ENCODE measurements at regions not wholly inside any gene's neighbourhood (a gene's known extent, or its start where the extent isn't known, plus 50 kb on each side); places are given as distances from the start of the nearest gene placed in this dataset.

DNA sequence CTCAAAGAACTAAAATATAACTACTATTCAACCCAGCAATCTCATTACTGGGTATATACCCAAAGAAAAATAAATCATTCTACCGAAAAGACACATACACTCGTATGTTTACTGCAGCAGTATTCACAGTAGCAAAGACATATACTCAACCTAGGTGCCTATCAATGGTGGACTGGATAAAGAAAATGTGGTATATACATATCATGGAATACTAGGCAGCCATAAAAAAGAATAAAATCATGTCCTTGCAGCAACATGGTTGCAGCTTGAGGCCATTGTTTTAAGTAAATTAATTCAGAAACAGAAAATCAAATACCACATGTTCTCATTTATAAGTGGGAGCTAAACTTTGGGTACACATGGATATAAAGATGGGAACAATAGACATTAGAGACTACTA, 266.2 kb upstream of the POU3F1 start:
- in situ Hi-C loops (cut with HindIII; ENCODE audit: low sequenced_read_pairs), result no loop called here

DNA sequence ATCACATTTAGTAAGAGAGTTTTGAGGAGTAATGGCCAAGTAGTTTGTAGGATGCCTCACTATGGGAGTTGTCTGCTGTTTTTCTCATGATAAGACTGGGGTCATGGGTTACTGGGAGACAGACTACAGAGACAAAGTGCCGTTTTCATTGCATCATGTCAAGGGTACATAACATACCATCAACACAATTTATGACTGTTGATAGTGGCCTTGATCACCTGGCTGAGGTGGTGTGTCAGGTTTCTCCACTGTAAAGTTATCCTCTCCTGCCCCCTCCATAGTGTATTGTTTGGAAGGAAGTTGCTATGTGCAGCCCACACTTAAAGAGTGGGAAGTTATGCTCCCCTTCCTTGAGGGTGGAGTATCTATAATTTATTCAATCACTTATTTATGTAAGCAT, 263.5 kb upstream of the POU3F1 start:
- in situ Hi-C loops (cut with HindIII; ENCODE audit: low sequenced_read_pairs), result no loop called here

DNA sequence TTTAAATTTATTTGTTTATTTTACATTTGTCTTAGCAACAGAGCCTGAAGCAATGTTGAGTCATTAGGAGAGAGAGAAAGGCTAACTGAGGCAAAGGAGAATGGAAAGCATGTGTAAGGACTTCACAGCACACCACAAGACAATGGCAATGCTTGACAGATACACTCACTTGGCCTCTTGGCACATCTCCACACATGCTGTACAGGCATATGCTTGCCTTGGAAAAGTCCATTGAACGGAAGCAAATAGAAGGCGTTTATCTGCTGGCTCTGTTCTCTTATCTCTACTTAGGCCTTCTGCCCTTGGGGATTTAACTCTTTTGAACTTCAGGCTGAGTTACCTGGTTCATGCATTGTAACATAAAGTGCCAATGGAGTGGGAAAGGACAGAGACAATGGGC, 262.2 kb upstream of the POU3F1 start:
- in situ Hi-C loops (cut with HindIII; ENCODE audit: low sequenced_read_pairs), result no loop called here

DNA sequence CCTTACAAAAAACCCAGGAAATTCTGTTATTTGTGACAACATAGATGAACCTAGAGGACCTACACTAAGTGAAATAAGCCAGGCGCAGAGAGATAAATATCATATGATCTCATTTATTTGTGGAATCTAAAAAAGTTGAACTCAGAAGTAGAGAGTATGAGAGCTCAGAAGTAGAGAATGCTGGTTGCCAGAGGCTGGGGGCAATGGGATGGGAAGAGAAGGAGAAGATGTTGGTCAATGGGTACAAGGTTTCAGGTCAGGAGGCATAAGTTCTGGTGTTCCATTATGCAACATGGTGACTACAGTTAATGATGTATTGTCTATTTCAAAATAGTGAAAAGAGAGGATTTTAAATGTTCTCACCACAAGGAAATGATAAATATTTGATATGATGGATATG, 259.1 kb upstream of the POU3F1 start:
- in situ Hi-C loops (cut with HindIII; ENCODE audit: low sequenced_read_pairs), result no loop called here

DNA sequence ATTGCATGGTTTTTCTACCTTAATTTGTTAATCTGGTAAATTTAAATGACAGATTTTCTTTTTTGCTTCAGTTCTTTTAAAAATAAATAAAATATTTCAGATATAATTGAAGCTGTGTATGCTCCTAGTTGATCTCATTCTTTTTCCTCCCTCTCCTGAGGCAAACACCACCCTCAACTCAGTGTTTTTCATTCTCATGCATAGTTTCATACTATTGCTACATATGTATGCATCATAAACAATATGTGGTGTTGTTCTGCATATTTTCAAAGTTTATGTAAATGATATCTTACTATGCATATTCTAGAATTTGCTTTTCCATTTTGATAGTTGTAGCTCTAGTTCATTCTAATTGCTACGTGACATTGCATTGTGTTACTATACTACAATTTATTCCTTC, 257.2 kb upstream of the POU3F1 start:
- in situ Hi-C loops (cut with HindIII; ENCODE audit: low sequenced_read_pairs), result no loop called here

DNA sequence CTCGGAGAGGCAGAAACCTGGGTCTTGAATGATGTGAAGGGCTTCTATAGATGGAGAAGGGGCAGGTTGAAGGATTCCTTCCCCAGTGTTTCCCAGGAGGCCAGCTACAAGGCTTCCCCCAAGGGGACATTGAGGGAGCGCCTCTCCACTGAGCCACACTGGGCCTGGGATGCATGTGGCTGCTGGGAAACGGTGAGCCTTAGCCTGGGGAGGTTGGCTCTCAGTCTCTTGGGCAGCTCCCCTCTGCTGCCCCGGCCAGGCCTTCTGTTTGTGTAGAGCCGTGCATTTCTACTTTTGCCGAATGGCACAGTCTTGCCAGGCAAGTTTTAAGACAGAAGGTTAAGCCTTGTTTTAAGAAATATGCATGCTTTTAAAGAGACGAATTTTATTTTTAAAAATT, 254.4 kb upstream of the POU3F1 start:
- in situ Hi-C loops (cut with HindIII; ENCODE audit: low sequenced_read_pairs), result no loop called here

DNA sequence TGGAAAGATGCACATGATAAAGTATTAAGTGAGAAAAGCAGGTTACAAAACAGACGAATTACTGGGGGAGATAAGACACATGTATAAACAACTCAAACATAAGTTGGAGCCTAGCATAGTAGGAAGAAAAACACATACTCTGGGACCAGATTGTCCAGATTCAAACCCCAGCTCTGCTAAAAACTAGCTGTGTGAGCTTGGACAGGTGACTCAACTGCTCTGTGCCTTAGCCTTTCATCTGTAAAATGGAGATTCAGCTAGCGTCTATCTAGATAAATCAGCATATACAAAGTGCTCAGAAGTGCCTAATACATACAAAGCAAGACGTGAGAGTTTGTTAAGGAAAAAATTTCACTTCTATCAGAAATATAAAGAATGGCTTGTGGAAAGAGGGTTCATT, 254.0 kb upstream of the POU3F1 start:
- in situ Hi-C loops (cut with HindIII; ENCODE audit: low sequenced_read_pairs), result no loop called here

DNA sequence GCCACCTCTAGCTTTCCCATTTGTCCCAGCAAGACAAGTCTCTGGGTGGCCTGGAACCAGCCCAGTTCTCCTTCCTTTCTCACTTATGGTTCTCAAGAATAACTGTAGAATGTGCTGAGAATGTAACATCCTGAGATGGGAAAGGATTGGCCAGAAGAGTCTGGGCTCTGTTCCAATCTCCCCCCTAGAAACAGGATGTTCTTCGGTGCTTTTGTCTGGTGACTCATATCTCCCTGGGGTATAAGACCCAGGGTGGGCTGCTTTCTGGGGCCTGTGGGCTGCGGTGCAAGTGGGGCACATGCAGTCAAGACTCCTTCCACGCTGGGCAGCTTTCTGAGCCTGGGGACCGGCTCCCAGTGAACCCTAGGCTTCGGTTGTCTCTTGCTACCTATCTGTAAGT, 251.2 kb upstream of the POU3F1 start:
- in situ Hi-C loops (cut with HindIII; ENCODE audit: low sequenced_read_pairs), result no loop called here

DNA sequence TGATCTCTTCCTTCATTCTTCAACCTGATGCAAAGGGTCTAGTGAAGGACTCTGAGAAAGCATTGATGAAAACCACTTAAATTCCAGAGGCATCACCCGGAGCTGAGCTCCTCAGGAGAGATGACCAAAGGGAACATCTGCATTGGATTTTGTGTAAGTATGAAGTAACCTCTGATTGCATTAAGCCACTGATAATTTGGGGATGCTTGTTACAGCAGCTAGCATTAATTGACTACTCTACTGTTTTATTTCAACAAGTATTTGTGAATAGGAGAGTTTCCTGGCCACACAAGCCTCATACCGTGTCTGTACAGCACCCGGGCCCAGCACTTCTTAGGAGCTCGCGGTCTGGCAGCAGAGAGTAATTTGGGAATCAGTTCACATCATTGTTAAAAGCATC, 250.7 kb upstream of the POU3F1 start:
- in situ Hi-C loops (cut with HindIII; ENCODE audit: low sequenced_read_pairs), result no loop called here

DNA sequence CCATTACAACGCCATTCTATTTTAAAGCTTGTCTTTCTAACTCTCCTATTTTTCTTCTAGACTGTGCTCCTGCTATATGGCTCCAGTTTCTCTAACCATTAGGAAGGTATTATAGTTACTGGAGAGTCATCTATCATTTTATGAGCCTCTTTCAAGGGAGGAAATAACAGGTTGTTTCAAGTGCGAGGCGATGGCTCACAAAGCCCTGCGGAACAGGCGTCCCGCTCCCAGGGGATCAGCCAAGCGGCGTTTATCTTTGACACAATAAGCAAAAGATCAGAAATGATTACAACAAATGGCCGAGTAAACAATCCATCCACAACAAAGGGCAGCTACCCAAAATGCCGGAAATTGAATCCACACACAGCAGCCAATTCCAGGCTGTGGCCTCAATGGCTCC, 249.5 kb upstream of the POU3F1 start:
- in situ Hi-C loops (cut with HindIII; ENCODE audit: low sequenced_read_pairs), result no loop called here

DNA sequence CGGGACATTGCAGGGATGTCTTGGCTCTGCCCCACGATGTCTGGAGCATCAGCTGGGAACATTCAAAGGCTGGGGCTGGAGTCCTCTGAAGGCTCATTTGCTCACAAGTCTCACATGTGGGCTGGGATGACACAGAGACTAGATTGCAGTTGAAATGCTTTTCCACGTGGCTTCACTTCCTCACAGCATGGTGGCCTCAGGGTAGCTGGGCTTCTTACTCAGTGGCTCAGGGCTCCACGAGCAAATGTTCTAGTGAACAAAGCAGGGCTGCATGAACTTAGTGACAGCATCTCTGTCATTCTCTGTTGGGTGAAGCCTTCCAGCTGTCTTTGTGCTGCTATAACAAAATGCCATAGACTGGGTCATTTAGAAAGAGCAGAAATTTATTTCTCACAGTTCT, 247.0 kb upstream of the POU3F1 start:
- in situ Hi-C loops (cut with HindIII; ENCODE audit: low sequenced_read_pairs), result no loop called here

DNA sequence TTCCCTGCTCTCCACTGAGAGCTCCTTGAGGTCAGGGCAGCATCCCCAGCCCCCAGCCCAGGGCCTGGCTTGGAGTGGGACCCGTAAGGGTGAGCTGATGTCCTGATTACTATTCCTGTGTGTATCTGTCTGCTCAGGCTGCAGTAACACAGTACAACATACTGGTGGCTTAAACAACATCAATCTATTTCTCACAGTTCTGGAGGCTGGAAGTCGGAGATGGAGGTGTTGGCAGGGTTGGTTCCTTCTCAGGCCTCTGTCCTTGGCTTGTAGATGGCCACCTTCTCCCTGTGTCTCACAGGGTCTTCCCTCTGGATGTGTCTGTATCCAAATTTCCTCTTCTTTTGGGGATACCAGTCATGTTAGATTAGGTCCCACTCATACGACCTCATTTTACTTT, 246.4 kb upstream of the POU3F1 start:
- in situ Hi-C loops (cut with HindIII; ENCODE audit: low sequenced_read_pairs), result no loop called here

DNA sequence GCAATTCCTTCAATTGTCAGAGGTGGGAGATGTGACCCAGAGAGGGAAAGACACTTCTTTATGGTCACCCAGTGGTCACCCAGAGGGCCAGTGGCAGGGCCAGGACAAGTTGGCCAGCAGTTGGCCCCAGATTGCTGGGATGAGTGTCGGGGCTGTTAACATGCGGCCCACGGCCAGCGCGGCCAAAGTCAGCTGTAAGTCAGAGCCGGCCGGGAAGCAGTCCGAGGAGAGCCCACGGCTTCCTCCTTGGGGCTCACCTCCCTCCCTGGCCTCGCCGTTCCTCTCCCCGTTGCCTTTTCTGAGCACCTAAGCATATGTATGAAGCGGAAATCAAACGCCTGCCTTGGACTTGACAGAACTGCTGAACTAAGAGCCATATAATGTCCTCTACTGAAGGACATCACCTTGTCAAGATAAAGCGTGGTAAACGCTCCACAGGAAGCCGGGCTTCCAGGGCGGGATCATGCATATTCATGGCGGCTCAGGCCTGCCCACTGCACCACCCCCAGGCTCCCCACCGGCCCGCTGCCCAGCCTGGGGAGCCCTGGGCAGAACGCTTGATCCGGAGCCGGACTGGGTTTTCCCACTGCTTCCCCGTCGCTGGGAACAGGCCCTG, 245.4 kb upstream of the POU3F1 start:
- in situ Hi-C loops (cut with HindIII; ENCODE audit: low sequenced_read_pairs), result no loop called here

DNA sequence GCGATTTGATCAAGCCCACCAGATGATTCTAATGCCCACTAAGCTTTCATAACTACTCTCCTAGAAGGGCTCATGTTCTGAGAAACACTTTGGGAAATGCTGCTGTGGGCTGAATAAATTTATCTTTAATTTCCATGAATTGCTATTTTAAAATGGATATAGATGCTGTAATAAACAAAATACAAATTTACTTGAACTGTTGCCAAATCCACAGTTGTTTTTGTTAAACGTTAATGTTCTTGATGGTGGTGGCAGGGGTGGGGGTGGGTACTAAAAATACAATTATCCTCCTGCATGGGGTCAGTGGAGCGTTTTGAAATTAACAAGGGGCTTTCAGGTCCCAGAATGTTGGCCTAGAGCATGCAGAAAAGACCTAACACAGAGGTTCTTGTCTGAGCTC, 244.7 kb upstream of the POU3F1 start:
- in situ Hi-C loops (cut with HindIII; ENCODE audit: low sequenced_read_pairs), result no loop called here

DNA sequence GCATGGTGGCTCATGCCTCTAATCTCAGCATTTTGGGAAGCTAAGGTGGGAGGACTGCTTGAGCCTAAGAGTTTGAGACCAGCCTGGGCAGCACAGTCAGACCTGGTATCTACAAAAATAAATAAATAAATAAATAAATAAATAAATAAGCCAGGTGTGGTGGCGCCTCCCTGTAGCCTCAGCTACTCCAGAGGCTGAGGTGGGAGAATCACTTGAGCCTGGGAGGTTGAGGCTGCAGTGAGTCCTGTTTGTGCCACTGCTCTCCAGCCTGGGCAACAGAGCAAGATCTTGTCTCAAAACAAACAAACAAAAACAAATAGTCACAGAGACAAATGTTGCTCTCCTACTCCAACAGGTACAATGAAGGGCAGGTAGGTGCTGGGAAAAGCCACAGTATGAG, 242.4 kb upstream of the POU3F1 start:
- in situ Hi-C loops (cut with HindIII; ENCODE audit: low sequenced_read_pairs), result no loop called here

DNA sequence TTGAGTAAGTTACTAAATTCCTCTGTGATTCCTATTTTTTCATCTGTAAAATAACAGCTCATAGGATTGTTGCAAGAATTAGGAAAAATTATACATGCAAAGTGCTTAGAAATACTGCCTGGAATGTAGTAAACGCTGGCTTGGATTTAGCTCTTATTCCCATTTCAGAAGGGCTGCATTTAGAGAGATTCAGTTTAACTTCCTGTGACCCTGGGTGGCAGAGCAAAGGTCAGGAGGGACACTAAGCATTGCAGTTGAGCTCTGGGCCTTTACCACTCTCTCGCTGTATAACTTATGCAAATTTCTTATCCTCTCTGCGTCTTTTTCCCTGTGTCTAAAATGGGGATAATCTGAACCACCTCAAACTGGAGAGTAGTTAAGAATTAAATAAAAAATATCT, 241.0 kb upstream of the POU3F1 start:
- in situ Hi-C loops (cut with HindIII; ENCODE audit: low sequenced_read_pairs), result no loop called here

DNA sequence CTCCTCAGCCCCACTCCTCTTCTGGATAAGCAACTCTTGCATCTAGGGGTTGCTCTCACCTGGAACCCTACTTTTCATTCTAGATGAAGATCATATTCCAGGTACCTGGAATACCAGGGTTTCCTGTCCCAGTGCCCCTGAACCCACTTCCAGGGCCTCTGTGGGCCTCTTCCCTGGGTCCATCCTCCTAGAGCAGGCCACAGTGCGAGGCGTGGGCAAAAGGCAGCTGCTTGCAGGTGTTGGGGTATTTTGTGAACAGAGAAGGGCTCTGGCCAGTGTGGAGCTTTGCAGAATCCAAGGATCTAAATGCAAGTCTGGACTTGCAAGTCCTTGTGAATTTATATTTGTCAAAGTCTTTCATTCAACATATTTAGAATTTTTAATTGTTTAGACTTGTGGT, 240.4 kb upstream of the POU3F1 start:
- in situ Hi-C loops (cut with HindIII; ENCODE audit: low sequenced_read_pairs), result no loop called here

DNA sequence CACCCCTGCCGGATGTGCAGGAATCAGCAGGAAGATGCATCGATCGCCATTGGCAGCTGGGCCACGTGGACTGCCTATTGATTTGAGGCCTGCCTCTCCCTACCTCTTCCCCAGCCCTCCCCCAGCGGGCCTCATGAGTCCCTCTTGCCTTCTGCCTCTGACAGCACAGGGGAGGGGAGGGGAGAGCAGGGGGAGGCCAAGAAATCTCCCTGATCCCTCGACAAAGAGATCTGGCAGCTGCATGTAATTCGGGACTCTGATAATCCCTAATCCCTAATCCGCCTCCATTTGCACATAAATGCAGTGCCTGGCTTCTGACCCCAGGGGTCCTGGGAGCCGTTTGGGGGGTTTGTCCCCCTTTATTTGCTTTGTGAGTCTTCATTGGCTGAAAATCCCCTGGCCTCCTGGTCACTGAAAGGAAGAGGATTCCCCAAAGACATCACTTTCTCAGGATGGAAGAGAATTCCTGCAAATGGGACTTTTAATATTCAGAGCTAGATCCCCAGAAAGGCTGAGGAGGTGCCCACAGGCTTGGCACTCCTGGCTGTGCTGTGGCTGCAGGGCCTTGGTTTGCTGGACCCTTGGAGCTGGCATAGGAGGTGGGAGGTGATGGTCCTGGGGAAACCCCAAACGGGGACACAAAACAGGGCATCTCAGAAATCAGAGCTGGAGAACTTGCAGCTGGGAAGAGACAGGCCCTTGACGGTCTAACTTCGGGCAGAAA, 239.4 kb upstream of the POU3F1 start:
- in situ Hi-C loops (cut with HindIII; ENCODE audit: low sequenced_read_pairs), result no loop called here

DNA sequence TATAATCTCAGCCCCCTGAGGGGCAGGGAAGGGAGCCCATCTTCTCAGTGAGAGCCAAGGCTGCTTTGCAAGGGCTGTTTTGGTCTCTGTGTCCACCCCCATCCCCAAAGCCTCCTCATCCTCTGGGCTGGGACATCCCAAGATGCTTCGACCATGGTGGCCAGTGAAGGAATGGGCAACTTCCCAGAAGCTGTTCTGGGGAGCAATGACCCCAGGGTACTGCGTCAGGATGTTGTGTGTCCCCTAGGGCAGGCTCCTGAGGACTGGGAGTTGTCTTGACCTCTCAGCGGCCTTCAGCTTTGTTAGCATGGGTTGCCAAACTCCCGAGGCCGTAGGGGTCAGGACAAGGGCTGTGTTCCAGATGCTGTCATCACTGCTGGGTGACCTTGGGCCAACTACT, 238.4 kb upstream of the POU3F1 start:
- in situ Hi-C loops (cut with HindIII; ENCODE audit: low sequenced_read_pairs), result no loop called here

DNA sequence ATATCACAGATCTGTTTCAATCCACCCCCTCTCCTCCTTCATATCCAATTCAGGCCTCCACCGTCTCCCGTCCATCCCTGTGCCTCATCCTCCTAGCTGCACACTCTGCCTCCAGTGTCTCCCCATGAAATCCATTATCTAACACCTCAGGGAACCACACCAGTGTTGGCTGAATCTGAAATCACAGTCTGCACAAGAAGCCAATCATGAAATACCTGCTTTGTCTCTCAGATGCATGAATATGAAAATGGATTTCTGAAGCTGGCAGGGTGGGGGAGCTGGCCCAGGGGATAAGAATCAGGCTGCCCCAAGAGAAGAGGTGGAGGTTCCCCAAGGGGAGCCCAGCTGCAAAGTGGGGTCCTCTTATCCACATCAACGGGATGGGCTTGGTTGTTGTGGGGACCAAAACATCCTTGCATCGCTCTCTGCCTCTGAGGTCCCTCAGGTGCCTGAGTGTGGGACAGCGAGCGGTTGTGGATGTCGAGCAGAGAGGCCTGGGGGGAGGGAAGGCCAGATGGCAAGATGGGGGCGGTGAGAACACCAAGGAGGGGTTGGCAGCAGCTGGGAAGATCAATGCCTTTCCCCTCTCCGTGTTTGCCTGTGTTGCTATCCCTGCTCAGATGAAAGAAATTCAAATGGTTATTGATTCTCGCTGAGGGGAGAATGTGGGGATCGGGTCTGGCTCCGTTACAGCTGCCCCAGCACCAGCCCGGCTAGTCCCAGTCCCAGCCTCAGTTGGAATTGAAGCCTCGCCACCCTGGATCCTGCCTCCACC, 237.3 kb upstream of the POU3F1 start:
- in situ Hi-C loops (cut with HindIII; ENCODE audit: low sequenced_read_pairs), result no loop called here

DNA sequence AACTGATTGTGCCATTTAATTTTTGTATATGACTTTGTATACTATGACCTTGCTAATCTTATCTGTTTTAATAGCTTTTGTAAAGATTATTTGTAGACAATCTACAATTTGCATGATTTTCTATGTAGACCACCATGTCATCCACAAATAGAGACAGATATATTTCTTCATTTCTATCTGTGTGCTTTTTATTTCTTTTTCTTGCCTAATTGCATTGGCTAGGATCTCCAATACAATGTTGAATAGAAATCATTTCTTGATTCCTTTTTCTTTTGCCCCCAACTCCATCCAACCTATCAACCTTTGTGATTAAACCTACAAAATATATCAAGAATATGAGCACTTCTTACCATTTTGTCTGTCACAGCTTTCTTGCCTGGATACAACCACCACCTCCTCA, 232.6 kb upstream of the POU3F1 start:
- in situ Hi-C loops (cut with HindIII; ENCODE audit: low sequenced_read_pairs), result no loop called here

DNA sequence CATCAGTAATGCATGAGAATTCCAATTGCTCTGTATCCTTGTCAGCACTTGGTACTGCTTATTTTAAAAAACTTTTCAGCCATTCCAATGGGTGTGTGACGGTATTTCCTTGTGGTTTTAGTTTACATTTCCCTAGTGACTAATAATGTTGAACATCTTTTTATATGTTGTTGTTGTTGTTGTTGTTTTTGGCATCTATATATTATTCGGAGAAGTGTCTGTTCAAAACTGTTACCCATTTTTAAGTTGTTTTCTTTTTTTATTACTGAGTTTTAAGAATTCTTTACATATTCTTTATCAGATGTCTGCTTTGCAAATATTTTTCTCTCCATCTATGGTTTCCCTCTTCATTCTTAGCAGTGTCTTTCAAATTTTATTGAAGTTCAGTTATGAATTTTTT, 231.1 kb upstream of the POU3F1 start:
- in situ Hi-C loops (cut with HindIII; ENCODE audit: low sequenced_read_pairs), result no loop called here
